Mesodermal cell (in vitro differentiated cells): ENCODE measurements at regions not wholly inside any gene's neighbourhood (a gene's known extent, or its start where the extent isn't known, plus 50 kb on each side); places are given as distances from the start of the nearest gene placed in this dataset.
"Not testable (repeated sequence)": the region's sequence is repeated elsewhere in the genome, so short reads cannot be mapped to it uniquely, and the experiment has no call there.

Experiments
- H3K27ac ChIP-seq: 2 replicates; pipeline ENCODE4 v1.7.0; 2013; ENCODE audit warnings: mild to moderate bottlenecking, low read depth, low read length, moderate library complexity; ENCODE audit not compliant: severe bottlenecking
- H3K36me3 ChIP-seq: 2 replicates; pipeline ENCODE4 v1.7.1; 2013; ENCODE audit warnings: mild to moderate bottlenecking, low read length, moderate library complexity; ENCODE audit not compliant: control insufficient read depth, insufficient read depth
- H3K4me1 ChIP-seq: one replicate; pipeline ENCODE4 v1.7.1; 2013; ENCODE audit warnings: mild to moderate bottlenecking, low read length; ENCODE audit not compliant: insufficient read depth, control insufficient read depth, poor library complexity, severe bottlenecking
- H3K4me3 ChIP-seq: 2 replicates; pipeline ENCODE4 v1.7.0; 2013; ENCODE audit warnings: low read length, control low read depth, mild to moderate bottlenecking; ENCODE audit not compliant: insufficient read depth, poor library complexity, severe bottlenecking; ENCODE audit errors: extremely low read depth
- H3K9me3 ChIP-seq: 2 replicates; pipeline ENCODE4 v1.7.1; 2013; ENCODE audit warnings: mild to moderate bottlenecking, low read length, moderate library complexity; ENCODE audit not compliant: control insufficient read depth
- WGBS, 2 experiments: methylation state at CpG; one replicate each; pipeline ENCODE4 v1.1.5; 2013; ENCODE audit warnings: missing lambda C conversion rate in 2 of 2; ENCODE audit not compliant: insufficient coverage in 2 of 2; 5-methylcytosine and 5-hydroxymethylcytosine counted together

DNA sequence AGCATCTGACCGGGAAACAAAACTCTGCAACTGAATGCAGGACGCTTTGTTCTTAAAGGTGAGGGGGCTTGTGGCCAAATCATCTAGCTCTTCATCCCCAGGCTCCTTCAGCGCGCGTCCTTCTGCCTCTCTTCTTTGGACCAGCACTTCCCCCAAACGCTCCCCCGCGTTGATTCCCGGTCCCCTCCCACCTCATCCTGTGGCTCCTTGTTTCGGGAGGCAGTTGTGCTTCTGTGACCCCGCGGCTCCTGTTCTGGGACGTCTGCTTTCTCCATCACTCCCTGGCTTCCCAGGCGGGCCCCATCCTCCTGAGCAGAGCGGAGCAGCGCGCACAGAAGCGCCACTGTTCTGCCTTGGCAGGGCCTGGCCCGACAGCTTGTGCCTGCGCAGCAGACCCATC is 109.7 kb upstream of the ZNG1E start:
- not testable (repeated sequence) for H3K9me3 ChIP-seq, H3K4me1 ChIP-seq, H3K27ac ChIP-seq, H3K36me3 ChIP-seq, H3K4me3 ChIP-seq
- WGBS, 2 experiments: 77 to 84% methylated on average over 4 to 8 of the region's 20 CpGs

DNA sequence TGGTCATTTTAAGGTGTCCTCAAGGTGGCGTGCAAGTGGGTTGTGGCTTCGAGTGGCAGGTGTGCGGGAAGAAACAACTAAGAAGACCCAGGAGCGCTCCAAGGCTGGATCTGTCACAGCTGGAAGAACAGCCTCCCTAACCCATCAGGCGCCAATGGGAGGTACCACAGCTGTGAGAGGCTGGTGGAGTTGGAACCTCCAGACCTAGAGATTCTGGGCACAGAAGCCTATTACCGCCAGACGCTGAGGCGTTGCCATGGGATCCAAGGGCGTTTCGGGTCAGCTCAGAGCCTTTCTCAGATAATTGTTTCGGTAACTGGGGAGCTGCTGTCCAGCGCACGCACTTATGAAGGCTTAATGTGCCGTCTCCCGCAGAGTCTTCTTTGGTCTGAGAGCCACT is 156.7 kb upstream of the ZNG1E start:
- not testable (repeated sequence) for H3K4me3 ChIP-seq, H3K9me3 ChIP-seq, H3K27ac ChIP-seq, H3K36me3 ChIP-seq, H3K4me1 ChIP-seq
- WGBS, 2 experiments: 33% methylated on average over 1 of the region's 15 CpGs; no CpG with 5 or more reads in 1 of the 2 experiments

- not testable (repeated sequence) for H3K36me3 ChIP-seq, H3K4me3 ChIP-seq, H3K27ac ChIP-seq, H3K4me1 ChIP-seq, H3K9me3 ChIP-seq
- 87 to 90% methylated on average over 2 to 7 of the region's 12 CpGs for WGBS, 2 experiments
These were observed 161.3 kb upstream of the ZNG1E start for GRCh38 chr9:65514465-65514864.

DNA sequence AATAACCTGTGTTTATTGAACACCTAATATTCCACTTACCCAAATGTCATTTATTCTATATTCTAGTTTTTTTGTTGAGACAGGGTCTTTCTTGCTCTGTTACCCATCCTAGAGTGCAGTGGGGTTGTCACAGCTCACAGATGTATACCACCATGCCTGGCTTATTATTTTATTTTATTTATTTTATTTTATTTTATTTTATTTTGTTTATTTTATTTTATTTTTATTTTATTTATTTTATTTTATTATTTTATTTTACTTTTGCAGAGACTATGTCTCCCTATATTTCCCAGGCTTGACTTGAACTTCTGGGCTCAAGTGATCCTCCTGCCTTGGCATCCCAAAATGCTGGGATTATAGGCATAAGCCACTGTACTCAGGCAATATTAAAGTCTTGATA is 167.8 kb upstream of the ZNG1E start:
- not testable (repeated sequence) for H3K36me3 ChIP-seq, H3K27ac ChIP-seq, H3K4me3 ChIP-seq, H3K9me3 ChIP-seq, H3K4me1 ChIP-seq

DNA sequence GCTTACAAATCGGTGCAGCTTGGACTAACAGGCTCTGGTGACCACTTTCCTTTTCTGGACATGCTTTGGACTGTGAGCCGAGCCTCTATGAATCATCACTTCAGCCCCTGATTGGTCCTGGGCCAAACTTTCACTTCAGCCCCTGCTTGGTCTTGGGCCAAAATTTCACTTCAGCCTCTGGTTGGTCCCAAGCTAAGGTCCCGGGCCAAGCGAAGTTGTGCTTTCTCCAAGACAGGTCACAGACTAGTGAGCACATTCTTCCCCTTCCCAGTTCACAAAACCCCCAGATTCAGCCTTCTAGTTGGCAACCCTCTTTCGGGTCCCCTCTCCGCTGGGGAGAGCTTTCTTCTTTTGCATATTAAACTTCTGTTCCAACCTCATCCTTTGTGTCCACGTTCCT is 171.0 kb upstream of the ZNG1E start:
- not testable (repeated sequence) for H3K9me3 ChIP-seq, H3K4me1 ChIP-seq, H3K36me3 ChIP-seq, H3K4me3 ChIP-seq, H3K27ac ChIP-seq
- 84 to 93% methylated on average over 2 to 3 of the region's 7 CpGs for WGBS, 2 experiments

GRCh38 chr9:65503696-65504095 is 172.0 kb upstream of the ZNG1E start:
- not testable (repeated sequence) for H3K36me3 ChIP-seq, H3K4me1 ChIP-seq, H3K9me3 ChIP-seq, H3K4me3 ChIP-seq, H3K27ac ChIP-seq
- WGBS, 2 experiments: 87% methylated on average over 3 of the region's 16 CpGs; no CpG with 5 or more reads in 1 of the 2 experiments

DNA sequence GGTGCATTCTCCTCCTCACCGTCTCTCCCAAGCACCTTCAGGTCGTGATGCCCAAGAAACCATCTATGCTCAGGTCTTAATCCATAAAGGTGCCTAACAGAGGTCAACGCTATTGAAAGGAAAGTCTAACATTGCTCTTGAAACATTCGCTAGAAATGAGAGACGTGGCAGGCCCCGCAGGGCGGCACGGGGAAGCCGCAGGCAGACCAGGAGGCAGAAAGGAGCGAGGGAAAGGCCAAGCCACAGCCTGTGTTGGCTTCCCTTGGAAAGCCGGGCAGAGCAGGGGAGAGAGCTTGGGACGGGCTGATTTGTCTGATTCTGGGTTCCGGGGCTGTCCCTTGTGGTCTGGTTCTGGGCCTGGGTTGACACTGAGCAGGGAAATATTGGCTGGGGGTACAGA is 192.8 kb upstream of the ZNG1E start:
- not testable (repeated sequence) for H3K4me1 ChIP-seq, H3K4me3 ChIP-seq, H3K9me3 ChIP-seq, H3K27ac ChIP-seq, H3K36me3 ChIP-seq
- WGBS, 2 experiments: 79 to 82% methylated on average over 11 to 12 of the region's 13 CpGs

- 77 to 81% methylated on average over 5 to 8 of the region's 10 CpGs for WGBS, 2 experiments
- H3K9me3 ChIP-seq, H3K4me3 ChIP-seq, H3K36me3 ChIP-seq, H3K27ac ChIP-seq, H3K4me1 ChIP-seq: not testable (repeated sequence)
These were observed 194.4 kb upstream of the ZNG1E start for GRCh38 chr9:65481291-65481690.

GRCh38 chr9:65474891-65475290 is 189.9 kb upstream of the FOXD4L5 start:
- H3K4me3 ChIP-seq, H3K36me3 ChIP-seq, H3K4me1 ChIP-seq, H3K9me3 ChIP-seq, H3K27ac ChIP-seq: not testable (repeated sequence)
- WGBS, 2 experiments: no CpG with 5 or more reads among the region's 7 CpGs

GRCh38 chr9:65473059-65473822 is 188.2 kb upstream of the FOXD4L5 start:
- WGBS, 2 experiments: 23 to 51% methylated on average over 4 to 5 of the region's 10 CpGs
- not testable (repeated sequence) for H3K4me1 ChIP-seq, H3K9me3 ChIP-seq, H3K36me3 ChIP-seq, H3K4me3 ChIP-seq, H3K27ac ChIP-seq

GRCh38 chr9:65471106-65471505 is 186.1 kb upstream of the FOXD4L5 start:
- not testable (repeated sequence) for H3K4me1 ChIP-seq, H3K9me3 ChIP-seq, H3K4me3 ChIP-seq, H3K27ac ChIP-seq, H3K36me3 ChIP-seq
- WGBS, 2 experiments: 78 to 80% methylated on average over 2 to 3 of the region's 7 CpGs
